Fibroblast of mammary gland (primary cell): ENCODE measurements at regions not wholly inside any gene's neighbourhood (a gene's known extent, or its start where the extent isn't known, plus 50 kb on each side); places are given as distances from the start of the nearest gene placed in this dataset.

Experiments
- DNase-seq: peaks from one replicate; pipeline ENCODE4 v3.0.0-alpha.2; 2010; ENCODE audit warnings: low read depth
- H3K4me3 ChIP-seq: 2 replicates; pipeline ENCODE4 v1.5.1; 2011; ENCODE audit warnings: low read depth, mild to moderate bottlenecking, low read length, moderate library complexity; ENCODE audit not compliant: control insufficient read depth
- TF ChIP-seq, protein P1 (sequence below): conservative IDR thresholded peaks from 2 replicates; pipeline ENCODE4 v1.5.1; 2011; ENCODE audit warnings: low read depth, low read length, inconsistent platforms; ENCODE audit not compliant: control insufficient read depth, insufficient read depth

DNA sequence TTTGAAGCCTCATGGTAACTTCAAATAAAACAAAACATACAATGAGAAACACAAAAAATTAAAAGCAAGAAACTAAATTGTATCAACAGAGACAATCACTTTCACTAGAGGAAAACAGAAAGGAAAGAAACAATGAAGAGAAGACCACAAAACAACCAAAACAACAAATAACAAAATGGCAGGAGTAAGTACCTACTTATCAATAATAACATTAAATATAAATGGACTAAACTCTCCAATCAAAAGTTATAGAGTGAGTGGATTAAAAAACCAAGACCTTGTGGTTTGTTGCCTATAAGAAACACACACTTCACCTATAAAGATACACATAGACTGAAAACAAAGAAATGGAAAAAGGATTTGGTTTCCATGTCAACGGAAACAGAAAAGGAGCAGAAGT is 830.1 kb upstream of the TMEFF2 start:
- DNase-seq, result no peak
- TF ChIP-seq, protein P1, sequence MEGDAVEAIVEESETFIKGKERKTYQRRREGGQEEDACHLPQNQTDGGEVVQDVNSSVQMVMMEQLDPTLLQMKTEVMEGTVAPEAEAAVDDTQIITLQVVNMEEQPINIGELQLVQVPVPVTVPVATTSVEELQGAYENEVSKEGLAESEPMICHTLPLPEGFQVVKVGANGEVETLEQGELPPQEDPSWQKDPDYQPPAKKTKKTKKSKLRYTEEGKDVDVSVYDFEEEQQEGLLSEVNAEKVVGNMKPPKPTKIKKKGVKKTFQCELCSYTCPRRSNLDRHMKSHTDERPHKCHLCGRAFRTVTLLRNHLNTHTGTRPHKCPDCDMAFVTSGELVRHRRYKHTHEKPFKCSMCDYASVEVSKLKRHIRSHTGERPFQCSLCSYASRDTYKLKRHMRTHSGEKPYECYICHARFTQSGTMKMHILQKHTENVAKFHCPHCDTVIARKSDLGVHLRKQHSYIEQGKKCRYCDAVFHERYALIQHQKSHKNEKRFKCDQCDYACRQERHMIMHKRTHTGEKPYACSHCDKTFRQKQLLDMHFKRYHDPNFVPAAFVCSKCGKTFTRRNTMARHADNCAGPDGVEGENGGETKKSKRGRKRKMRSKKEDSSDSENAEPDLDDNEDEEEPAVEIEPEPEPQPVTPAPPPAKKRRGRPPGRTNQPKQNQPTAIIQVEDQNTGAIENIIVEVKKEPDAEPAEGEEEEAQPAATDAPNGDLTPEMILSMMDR, result no peak
- no peak overlapping the region for H3K4me3 ChIP-seq

DNA sequence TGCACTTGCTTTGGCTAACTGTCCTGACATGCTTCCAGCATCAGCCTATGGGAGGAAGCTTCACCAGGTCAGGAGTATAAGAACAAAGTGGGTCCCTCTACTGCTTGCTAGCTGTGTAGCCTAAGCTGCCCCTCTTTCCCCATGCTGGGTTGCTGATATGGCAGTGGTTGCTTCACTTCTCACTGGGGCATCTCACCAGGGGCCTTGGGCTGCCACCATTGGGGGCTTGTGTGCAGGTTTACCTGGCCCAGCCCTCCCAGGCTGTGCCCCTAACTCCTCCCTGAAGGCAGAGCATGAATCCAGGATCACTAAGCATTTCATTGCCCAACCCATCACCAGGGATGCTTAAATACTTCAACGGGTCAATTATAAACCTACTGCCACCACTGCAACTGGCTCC is 817.1 kb upstream of the TMEFF2 start:
- no peak overlapping the region for H3K4me3 ChIP-seq
- DNase-seq, result no peak

DNA sequence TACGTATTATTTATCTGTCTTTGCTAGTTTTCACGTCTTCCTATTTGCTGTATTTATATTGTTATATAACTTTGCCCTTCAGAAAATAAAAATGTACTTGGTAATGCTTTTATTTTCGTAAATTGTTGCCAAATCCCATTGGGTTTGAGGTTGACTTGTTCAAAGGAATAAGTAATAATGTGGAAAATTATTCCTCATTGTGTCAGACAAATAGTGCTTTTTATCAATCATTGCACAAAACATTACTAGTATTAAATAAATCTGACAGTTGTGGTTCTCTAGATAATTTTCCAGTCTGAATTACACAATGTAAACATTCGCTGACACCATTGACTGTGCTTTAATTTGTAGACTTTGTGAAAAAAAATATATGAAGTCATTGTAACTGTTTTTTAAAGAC is 798.3 kb upstream of the TMEFF2 start:
- TF ChIP-seq, protein P1, result no peak
- H3K4me3 ChIP-seq, result no peak overlapping the region
- no peak for DNase-seq

More for the DNA sequence above, 817.1 kb upstream of the TMEFF2 start:
- TF ChIP-seq, protein P1, result no peak

DNA sequence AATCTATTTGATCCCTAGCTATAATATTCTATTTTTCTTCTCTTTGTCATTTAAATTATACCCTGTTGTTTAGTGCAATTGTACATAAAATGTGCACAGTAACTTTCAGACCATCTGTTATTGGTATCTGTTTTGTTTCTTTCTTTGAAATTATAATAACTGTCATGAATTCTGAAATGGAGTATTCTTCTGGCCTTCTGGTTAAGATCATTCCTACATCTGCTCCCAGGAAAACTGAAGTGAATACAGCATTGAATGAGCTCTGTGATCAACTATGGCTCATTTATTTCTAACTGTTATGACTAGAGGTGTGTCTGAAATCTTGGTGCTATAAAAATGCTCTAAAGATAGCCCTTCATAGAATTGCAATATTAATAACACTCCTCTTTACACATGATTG is 788.4 kb upstream of the TMEFF2 start:
- H3K4me3 ChIP-seq, result no peak overlapping the region
- TF ChIP-seq, protein P1, result no peak
- no peak for DNase-seq

DNA sequence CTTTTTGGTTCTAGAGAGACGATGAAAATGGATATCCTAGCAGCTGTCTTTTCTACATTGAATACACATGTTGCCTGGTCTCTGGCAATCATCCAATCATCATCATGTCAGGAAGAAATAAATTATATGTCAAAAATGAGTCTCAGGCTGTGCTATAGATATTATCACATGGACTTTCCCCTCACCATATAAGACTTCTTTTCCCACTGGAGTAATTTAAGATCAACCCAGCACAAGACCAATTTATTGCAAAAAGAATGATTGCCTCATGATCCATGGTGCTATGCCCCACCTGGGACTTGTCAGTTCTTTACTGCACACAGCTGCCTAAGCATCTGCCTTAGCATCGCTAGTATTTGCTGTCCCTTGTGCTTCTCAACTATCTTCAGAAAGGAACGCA is 783.7 kb upstream of the TMEFF2 start:
- no peak for DNase-seq
- H3K4me3 ChIP-seq, result no peak overlapping the region
- TF ChIP-seq, protein P1, result no peak

DNA sequence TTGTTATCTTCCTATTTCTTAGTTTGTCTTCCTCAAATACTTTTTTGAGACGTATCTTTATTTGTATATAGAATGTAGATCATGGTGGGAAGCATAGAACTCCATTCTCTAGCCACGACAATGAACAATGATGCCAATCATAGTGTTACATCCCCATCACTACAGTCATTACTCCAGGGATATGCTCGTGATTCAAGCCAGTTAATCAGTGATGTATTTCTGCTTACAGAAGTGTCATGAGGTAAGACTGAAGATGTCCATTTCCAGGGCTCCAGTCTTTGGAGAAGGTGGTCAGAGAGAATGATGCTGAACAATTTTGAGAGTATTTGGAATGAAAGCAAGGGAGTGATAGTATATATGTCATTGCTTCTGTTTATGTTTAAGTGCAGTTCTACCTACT is 777.2 kb upstream of the TMEFF2 start:
- TF ChIP-seq, protein P1, result no peak
- no peak overlapping the region for H3K4me3 ChIP-seq
- no peak for DNase-seq

DNA sequence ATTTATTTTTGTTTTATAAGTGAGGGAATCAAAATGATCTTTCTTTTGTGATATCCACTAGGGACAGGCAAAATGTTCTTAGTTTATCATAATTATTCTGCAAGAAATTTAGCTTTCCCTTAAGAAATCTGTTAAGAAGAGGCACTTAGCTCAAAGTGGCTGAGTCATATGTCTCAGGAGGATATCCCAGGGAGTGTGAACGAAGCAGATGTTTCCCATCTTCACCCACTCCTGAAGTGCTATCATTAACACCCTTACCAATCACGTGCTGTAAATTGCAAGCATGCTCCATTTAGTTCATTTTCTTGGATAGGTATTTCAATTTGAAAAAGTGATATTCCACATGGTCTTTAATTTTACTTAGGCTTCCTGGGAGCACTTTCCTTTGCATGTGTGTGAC is 774.3 kb upstream of the TMEFF2 start:
- TF ChIP-seq, protein P1, result no peak
- H3K4me3 ChIP-seq, result no peak overlapping the region
- no peak for DNase-seq
